HG03175 (cell line): ENCODE measurements at regions not wholly inside any gene's neighbourhood (a gene's known extent, or its start where the extent isn't known, plus 50 kb on each side); places are given as distances from the start of the nearest gene placed in this dataset.

Source experiments
- ATAC-seq: cut with Tn5 transposase; IDR thresholded peaks from one replicate; pipeline ENCODE4 v1.9.1; 2021; ENCODE audit warnings: mild to moderate bottlenecking, moderate library complexity; ENCODE audit not compliant: unreplicated experiment

- no peak for ATAC-seq
Observed at GRCh38 chr3:8189051-8189450, 312.6 kb upstream of the LMCD1 start.

GRCh38 chr3:8191406-8191805 is 310.2 kb upstream of the LMCD1 start:
- no peak for ATAC-seq

GRCh38 chr3:8197384-8197783 is 304.2 kb upstream of the LMCD1 start:
- ATAC-seq = no peak

GRCh38 chr3:8198605-8199004 is 303.0 kb upstream of the LMCD1 start:
- no peak for ATAC-seq

GRCh38 chr3:8200996-8201395 is 300.6 kb upstream of the LMCD1 start:
- no peak for ATAC-seq

- no peak for ATAC-seq
Observed at GRCh38 chr3:8201886-8202285, 299.7 kb upstream of the LMCD1 start.

GRCh38 chr3:8204331-8204730 is 297.3 kb upstream of the LMCD1 start:
- no peak for ATAC-seq

GRCh38 chr3:8204853-8205650 is 296.6 kb upstream of the LMCD1 start:
- ATAC-seq = no peak

GRCh38 chr3:8205881-8206280 is 295.7 kb upstream of the LMCD1 start:
- ATAC-seq = no peak

- no peak for ATAC-seq
Observed at GRCh38 chr3:8206971-8207617, 294.5 kb upstream of the LMCD1 start.

- ATAC-seq = no peak
Observed at GRCh38 chr3:8210882-8211341, 290.7 kb upstream of the LMCD1 start.

- ATAC-seq = no peak
Observed at GRCh38 chr3:8212794-8213193, 288.8 kb upstream of the LMCD1 start.

GRCh38 chr3:8213286-8213685 is 288.3 kb upstream of the LMCD1 start:
- ATAC-seq = no peak

- no peak for ATAC-seq
Observed at GRCh38 chr3:8215821-8216220, 285.8 kb upstream of the LMCD1 start.

GRCh38 chr3:8218353-8218940 is 283.2 kb upstream of the LMCD1 start:
- no peak for ATAC-seq

GRCh38 chr3:8220291-8220690 is 281.3 kb upstream of the LMCD1 start:
- no peak for ATAC-seq

GRCh38 chr3:8223766-8224165 is 277.9 kb upstream of the LMCD1 start:
- no peak for ATAC-seq

- no peak for ATAC-seq
Observed at GRCh38 chr3:8224941-8225340, 276.7 kb upstream of the LMCD1 start.

GRCh38 chr3:8233938-8234337 is 267.7 kb upstream of the LMCD1 start:
- ATAC-seq = no peak

GRCh38 chr3:8236264-8236663 is 265.4 kb upstream of the LMCD1 start:
- ATAC-seq = no peak

GRCh38 chr3:8237893-8238292 is 263.7 kb upstream of the LMCD1 start:
- ATAC-seq = no peak

- no peak for ATAC-seq
Observed at GRCh38 chr3:8238432-8238831, 263.2 kb upstream of the LMCD1 start.
